MM.1S (cell line): ENCODE measurements at regions not wholly inside any gene's neighbourhood (a gene's known extent, or its start where the extent isn't known, plus 50 kb on each side); places are given as distances from the start of the nearest gene placed in this dataset.

Source experiments
- DNase-seq: peaks from one replicate; pipeline ENCODE4 v3.0.0-alpha.2; 2015
- H2AFZ ChIP-seq: fragments of 300-600 bp; sonication (generic); 2 replicates; pipeline ENCODE4 v1.6.0; 2016; ENCODE audit warnings: antibody characterized with exemption, low read length
- H3F3A ChIP-seq: fragments of 300-600 bp; sonication (generic); 2 replicates; pipeline ENCODE4 v1.6.1; 2016; ENCODE audit warnings: mild to moderate bottlenecking, antibody characterized with exemption, low read length, moderate library complexity, mixed read lengths; ENCODE audit not compliant: insufficient read depth
- H3K27ac ChIP-seq: fragments of 300-600 bp; sonication (generic); 2 replicates; pipeline ENCODE4 v1.5.1; 2016; ENCODE audit warnings: mild to moderate bottlenecking, low read length
- H3K27me3 ChIP-seq: fragments of 300-600 bp; sonication (generic); replicated peaks from 2 replicates; pipeline ENCODE4 v1.6.0; 2016; ENCODE audit warnings: low read length; ENCODE audit not compliant: insufficient read depth
- H3K36me3 ChIP-seq: fragments of 300-600 bp; sonication (generic); replicated peaks from 2 replicates; pipeline ENCODE4 v1.6.1; 2016; ENCODE audit warnings: mild to moderate bottlenecking, low read length, mixed read lengths; ENCODE audit not compliant: insufficient read depth
- H3K4me1 ChIP-seq: fragments of 300-600 bp; sonication (generic); 2 replicates; pipeline ENCODE4 v1.6.1; 2016; ENCODE audit warnings: low read length, mixed read lengths
- H3K4me2 ChIP-seq: fragments of 300-600 bp; sonication (generic); 2 replicates; pipeline ENCODE4 v1.6.0; 2016; ENCODE audit warnings: low read depth, low read length
- H3K4me3 ChIP-seq: fragments of 300-600 bp; sonication (generic); 2 replicates; pipeline ENCODE4 v1.5.1; 2016; ENCODE audit warnings: low read length, mixed read lengths
- H3K79me2 ChIP-seq: fragments of 300-600 bp; sonication (generic); 2 replicates; pipeline ENCODE4 v1.6.1; 2016; ENCODE audit warnings: mixed run types, low read length, mixed read lengths
- H3K9ac ChIP-seq: fragments of 300-600 bp; sonication (generic); 2 replicates; pipeline ENCODE4 v1.6.1; 2016; ENCODE audit warnings: low read length, mixed read lengths
- H3K9me2 ChIP-seq: fragments of 300-600 bp; sonication (generic); replicated peaks from 2 replicates; pipeline ENCODE4 v1.6.1; 2016; ENCODE audit warnings: mild to moderate bottlenecking, low read length, mixed read lengths; ENCODE audit not compliant: insufficient read depth
- H3K9me3 ChIP-seq: fragments of 300-600 bp; sonication (generic); replicated peaks from 2 replicates; pipeline ENCODE4 v1.6.1; 2016; ENCODE audit warnings: mild to moderate bottlenecking, low read length, mixed read lengths; ENCODE audit not compliant: insufficient read depth
- H4K20me1 ChIP-seq: fragments of 300-600 bp; sonication (generic); 2 replicates; pipeline ENCODE4 v1.6.1; 2016; ENCODE audit warnings: mild to moderate bottlenecking, low read length, moderate library complexity, mixed read lengths; ENCODE audit not compliant: insufficient read depth
- EZH2 ChIP-seq: fragments of 300-600 bp; sonication (generic); optimal IDR thresholded peaks from 2 replicates; pipeline ENCODE3; 2017; ENCODE audit warnings: low read depth, mild to moderate bottlenecking, antibody characterized with exemption, low read length, mixed read lengths
- EZH2phosphoT487 ChIP-seq: fragments of 300-600 bp; sonication (generic); IDR thresholded peaks from 2 replicates; pipeline ENCODE4 v1.6.1; 2018; ENCODE audit warnings: antibody characterized with exemption, low read length
- TF ChIP-seq, protein P1 (sequence below): fragments of 300-600 bp; sonication (generic); IDR thresholded peaks from 2 replicates; pipeline ENCODE4 v1.5.1; 2016; ENCODE audit warnings: antibody characterized with exemption, low read length, mixed read lengths

DNA sequence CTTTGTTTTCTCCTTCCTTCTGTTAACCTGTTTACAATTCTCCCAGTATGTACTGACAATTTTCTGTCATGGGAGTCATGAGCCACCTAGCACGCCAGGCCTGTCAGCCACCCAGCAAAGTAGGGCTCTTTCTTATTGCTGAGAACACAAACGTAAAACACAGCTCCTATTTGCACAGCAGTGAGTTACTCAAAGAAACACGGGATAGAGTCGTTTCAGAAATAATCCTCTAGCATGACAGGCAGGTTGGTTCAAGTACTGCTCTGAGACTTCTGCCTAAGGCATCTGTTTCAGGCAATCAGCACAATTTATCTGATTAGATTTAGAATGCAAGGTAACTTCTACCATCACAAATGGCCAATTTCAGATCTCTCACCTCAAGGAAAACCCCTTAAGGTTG is 88.8 kb downstream of the CD24 start:
- TF ChIP-seq, protein P1, sequence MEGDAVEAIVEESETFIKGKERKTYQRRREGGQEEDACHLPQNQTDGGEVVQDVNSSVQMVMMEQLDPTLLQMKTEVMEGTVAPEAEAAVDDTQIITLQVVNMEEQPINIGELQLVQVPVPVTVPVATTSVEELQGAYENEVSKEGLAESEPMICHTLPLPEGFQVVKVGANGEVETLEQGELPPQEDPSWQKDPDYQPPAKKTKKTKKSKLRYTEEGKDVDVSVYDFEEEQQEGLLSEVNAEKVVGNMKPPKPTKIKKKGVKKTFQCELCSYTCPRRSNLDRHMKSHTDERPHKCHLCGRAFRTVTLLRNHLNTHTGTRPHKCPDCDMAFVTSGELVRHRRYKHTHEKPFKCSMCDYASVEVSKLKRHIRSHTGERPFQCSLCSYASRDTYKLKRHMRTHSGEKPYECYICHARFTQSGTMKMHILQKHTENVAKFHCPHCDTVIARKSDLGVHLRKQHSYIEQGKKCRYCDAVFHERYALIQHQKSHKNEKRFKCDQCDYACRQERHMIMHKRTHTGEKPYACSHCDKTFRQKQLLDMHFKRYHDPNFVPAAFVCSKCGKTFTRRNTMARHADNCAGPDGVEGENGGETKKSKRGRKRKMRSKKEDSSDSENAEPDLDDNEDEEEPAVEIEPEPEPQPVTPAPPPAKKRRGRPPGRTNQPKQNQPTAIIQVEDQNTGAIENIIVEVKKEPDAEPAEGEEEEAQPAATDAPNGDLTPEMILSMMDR, result no peak
- no peak for TF ChIP-seq EZH2
- no peak for TF ChIP-seq EZH2phosphoT487
- Histone ChIP-seq H3K4me3 (no peak overlapping the region), H3F3A (no peaks in the 10 kb centered on the region), H3K9me3 (no peaks in the 10 kb centered on the region), H2AFZ (no peak overlapping the region), H3K9me2 (no peaks in the 10 kb centered on the region), H3K9ac (no peak overlapping the region), H3K27me3 (no peaks in the 10 kb centered on the region), H3K27ac (no peak overlapping the region), H3K79me2 (no peaks in the 10 kb centered on the region), H3K36me3 (no peaks in the 10 kb centered on the region), H3K4me1 (no peaks in the 10 kb centered on the region), H4K20me1 (no peaks in the 10 kb centered on the region), H3K4me2 (no peak overlapping the region)
- no peak for DNase-seq

DNA sequence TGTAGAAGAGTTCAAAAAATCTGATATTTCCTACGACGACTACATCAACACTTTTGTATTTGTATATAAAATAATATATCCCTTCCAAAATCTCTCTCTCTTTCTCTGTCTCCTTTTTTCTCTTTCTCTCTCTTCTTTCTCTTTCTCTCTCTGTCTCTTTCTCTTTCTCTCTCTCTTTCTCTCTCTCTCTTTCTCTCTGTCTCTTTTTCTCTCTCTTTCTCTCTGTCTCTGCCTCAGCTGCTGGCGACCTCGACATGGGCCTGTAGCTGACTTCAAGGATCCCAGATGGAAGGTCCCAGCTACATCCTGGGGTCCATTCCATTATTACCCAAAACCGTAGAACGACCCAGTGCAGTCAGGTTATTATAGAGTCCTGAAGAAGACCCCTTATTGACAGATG is 90.0 kb downstream of the CD24 start:
- H3K4me2 ChIP-seq, result no peak overlapping the region
- H3K9me2 ChIP-seq, result no peaks in the 10 kb centered on the region
- no peaks in the 10 kb centered on the region for H3K4me1 ChIP-seq
- no peaks in the 10 kb centered on the region for H3K79me2 ChIP-seq
- H3K27me3 ChIP-seq, result no peaks in the 10 kb centered on the region
- no peak for DNase-seq
- H4K20me1 ChIP-seq, result no peaks in the 10 kb centered on the region
- H2AFZ ChIP-seq, result no peak overlapping the region
- no peak overlapping the region for H3K4me3 ChIP-seq
- no peaks in the 10 kb centered on the region for H3K9me3 ChIP-seq
- TF ChIP-seq EZH2phosphoT487 (no peak), EZH2 (no peak)
- TF ChIP-seq, protein P1, result no peak
- H3K9ac ChIP-seq, result no peak overlapping the region
- H3K27ac ChIP-seq, result no peak overlapping the region
- H3F3A ChIP-seq, result no peaks in the 10 kb centered on the region
- H3K36me3 ChIP-seq, result no peaks in the 10 kb centered on the region

DNA sequence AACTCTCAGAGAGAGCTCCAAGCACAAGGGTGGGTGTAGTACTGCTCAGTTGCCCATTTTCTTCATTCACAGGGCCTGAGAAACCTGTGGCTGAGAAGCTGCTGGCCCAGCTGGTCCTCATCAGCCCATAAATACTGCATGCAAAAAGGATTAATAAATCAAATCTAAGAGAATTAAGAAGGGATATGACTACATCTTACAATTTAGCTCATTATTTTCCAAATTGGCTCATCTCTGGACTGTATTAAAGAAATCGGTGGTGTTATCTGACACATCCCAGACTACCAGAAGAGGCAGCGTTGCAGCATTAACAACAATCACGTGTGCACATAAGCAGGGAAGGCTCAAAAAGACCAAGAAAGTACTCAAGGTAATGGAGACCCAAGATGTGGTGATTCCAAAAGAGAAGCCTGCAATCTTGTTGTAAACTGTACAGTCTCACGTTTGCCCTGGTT is 90.7 kb downstream of the CD24 start:
- Histone ChIP-seq H3K9ac (no peak overlapping the region), H3K27me3 (no peaks in the 10 kb centered on the region), H3K9me3 (no peaks in the 10 kb centered on the region), H3K4me1 (no peaks in the 10 kb centered on the region), H3K4me2 (no peak overlapping the region), H3K27ac (no peak overlapping the region), H2AFZ (no peak overlapping the region), H3K79me2 (no peaks in the 10 kb centered on the region), H3K36me3 (no peaks in the 10 kb centered on the region), H4K20me1 (no peaks in the 10 kb centered on the region), H3F3A (no peaks in the 10 kb centered on the region), H3K4me3 (no peak overlapping the region), H3K9me2 (no peaks in the 10 kb centered on the region)
- TF ChIP-seq, protein P1, result no peak
- TF ChIP-seq EZH2 (no peak), EZH2phosphoT487 (no peak)
- no peak for DNase-seq
